ENCODE measurements at regions not wholly inside any gene's neighbourhood (a gene's known extent, or its start where the extent isn't known, plus 50 kb on each side); places are given as distances from the start of the nearest gene placed in this dataset.
A peak's percentile ranks its signal among the peaks of the same experiment; 100 is the strongest.

DNA sequence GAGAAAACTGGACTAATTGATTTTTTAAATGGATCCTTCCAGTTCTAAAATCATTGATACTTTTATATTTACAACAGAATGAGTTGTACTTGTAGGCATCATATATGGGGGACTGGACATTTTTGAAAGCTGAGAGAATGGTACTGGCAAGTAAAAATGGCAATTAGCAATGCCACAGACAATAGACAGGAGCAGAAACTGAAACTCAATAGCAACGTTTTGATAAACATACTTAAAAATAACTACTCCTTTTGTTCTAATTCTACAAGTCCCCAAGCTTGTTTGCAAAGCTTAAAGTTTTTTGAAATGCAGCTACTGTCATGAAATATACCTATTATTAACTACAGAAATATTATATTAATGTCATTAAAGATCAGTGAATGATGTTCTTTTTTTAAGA lies 52.8 kb upstream of the FBXL7 start:
- DNase-seq, result no peak

DNA sequence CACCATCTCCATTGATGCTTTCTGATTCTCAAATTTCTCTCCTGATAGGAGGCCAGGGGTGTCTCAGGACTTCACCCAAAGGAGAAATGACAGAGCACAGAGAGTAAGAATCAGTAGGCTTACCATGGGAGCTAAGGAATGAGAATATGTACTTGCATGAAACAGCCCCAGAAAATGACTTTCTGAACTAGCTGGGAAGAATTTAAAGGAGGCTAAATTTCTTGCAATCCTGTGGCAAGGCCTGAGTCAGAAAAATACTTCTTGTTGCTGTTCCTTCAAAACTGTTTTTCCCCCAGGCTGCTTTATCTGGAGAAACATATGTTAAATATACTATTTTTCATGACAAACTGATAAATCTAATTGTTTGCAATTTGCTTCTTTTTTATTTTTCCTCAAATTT lies 53.4 kb upstream of the FBXL7 start:
- DNase-seq, result peak; percentile 67

DNA sequence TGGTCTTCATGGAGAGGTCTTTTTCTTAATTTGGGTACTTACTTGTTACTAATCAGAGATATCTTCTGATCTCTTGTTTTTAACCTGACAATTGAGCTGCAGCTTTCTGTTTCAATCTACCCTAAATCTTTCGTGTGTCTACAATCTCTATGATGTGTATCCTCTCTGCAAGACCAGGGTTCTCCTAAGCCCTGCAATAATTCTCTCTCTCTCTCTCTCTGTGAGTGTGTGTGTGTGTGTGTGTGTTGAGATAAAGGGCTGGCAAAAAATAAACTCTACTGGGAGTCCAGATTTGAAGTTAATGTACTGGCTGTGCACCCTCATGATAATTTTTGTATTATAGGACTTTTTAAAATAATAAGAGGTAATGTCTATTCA lies 57.8 kb upstream of the FBXL7 start:
- DNase-seq, result no peak

DNA sequence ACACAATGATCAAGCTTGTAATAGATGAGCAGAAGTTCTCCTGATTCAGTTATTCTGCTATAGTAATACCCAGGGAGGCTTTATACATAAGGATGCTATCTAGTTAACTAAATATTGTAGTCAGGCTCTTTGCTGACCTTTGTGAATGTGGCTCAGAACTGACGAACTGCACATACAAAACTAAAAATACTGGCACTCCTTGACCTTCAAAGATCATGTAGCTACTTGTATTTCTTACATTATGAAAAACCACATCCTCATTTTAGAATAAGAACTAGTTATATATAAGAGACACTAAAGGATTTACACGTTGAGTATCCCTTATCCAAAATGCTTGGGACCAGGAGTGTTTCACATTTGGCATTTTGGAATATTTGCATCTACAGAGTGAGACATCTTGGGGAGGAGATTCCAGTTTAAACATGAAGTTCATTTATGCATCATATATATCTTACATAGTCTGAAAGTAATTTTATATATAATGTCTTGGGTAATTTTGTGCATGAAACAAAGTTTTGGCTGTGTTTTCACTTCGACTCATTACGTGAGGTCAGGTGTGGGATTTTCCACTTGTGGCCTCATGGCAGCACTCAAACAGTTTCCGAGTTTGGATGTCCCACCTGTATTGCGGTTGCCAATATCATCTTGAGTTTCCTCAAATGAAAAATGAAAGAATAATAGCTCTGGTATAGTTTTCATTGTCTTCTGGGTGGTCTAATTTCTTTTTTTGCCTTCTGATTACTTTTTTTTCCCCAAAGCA lies 58.4 kb upstream of the FBXL7 start:
- no peak for DNase-seq

DNA sequence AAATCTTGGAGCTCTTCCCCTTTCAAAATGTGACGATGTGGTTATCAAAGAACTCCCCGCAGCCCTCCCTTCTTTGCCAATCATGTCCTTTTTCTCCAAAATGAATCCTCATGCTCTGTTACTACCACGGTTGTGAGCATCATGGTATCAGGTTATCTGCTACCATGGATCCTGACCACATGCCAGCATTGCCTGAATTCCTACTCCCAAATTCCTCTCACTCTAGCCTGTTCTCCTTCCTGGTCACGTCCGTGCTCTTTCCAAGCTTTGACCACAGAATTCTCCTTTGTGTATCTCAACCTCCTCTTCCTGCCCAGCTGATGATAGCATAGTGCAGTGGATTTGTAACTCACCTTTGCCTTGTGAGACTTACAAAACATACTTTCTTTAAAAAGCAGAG lies 59.5 kb upstream of the FBXL7 start:
- DNase-seq, result peak; percentile 98

DNA sequence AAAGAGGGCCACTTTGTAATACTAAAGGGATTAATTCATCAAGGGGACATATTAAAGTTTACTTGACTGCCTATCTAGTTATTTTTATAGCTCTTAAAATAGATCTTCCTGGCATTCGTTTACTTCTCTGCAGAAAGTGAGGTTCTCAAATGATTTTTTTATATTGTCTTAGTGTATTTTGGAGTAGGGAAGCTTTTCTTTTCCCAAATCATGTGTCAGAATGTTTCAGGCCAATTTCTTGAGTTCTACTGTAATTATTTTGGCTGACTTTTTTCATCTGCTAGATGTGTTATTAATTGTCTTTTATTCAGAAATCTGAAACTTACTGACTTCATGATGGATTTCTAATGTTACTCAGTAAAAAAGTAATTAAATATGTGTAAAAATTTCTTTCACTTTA lies 60.2 kb upstream of the FBXL7 start:
- no peak for DNase-seq

DNA sequence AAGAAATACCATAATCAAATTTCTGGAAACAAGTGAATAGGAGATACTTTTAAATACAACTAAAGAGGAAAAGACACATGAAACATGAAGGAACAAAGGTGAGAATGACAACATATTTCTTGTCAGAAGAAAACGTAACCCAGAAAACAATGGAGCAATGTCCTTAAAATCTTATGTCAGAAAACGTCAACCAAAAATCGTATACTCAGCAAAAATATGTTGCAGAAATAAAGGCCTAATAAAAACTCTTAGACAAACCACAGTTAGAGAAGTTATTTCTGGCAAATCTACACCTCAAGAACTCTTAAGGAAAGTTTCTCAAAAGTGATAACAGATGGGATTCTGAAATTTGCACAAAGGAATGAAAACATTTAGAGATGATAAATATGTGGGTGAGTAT lies 66.3 kb upstream of the FBXL7 start:
- DNase-seq, result no peak

DNA sequence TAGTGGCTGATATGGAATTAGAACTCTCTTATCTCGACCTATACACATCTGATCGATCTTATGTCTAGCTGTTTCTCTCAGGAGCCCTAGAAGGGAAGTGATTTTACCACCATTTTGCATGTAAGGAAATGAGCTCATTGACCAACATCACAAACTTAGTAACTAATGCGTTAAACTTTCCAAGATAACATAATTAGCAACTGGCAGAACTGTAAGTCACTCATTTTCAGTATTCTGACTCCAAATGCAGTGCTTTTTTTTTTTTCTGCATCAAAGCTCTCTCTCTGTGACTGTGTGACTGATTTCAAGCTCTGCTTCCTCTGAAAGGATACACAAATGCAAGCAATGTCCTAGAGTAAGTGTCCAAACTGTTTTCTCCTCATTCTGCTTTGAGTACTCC lies 68.1 kb upstream of the FBXL7 start:
- DNase-seq, result no peak

DNA sequence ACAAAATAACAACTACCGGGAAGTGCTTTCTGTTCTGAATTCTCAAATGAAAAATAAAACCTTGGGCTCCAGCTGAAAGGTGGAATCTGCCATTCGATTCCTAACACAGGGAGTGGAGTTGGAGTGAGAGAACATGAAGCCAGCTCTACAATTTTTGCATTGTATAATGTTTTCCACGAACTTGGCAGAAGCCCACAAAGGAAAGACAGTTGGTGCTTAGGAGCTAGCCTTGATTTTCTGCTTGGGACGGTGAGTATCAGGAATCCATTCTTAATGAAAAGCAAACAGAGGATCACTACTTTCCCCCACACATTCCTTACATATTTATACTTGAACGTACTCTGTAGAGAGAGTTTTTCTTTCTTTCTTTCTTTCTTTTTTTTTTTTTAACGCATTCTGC lies 74.2 kb upstream of the FBXL7 start:
- peak; percentile 8 for DNase-seq

DNA sequence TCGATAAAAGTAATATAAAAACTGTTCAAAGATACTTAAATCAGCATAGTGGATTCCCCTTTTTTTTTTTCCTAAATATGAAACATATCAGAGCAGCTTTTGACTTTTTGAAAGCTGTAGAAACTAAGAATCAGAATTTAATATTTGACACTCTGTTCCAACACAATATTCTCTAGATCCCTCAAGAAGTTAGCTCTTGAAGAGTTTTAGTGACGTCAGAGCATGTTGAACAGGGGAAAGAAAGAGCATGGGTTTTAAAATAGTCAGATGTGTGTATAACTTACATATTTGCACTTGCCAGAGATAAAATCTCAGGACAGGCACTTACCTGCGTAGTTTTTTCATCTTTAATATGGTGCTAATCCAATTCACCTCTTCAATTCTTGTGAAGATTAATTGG lies 75.2 kb upstream of the FBXL7 start:
- no peak for DNase-seq

DNA sequence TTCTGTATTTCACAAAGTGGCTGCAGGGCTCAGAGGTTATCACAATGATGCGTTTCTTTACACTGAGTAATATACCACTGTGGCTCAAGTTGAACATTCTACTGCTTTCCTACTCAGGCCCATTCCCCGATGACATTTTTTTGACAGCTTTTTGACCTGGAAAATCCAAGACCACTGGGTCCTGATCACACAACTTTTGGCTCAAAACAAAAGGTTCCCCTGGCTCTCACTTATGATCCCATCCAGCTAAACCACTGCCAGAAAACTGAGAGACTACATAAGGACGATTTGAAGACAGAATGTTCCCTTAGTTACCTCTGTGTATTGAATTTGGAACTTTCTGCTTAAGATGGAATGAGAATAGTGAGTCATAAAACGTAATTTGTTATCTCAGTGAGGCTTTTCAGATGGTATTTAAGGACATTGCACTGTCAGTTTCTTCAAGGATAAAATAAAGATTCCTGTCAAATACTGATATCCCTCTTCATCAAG lies 78.0 kb upstream of the FBXL7 start:
- DNase-seq, result peak; percentile 90

DNA sequence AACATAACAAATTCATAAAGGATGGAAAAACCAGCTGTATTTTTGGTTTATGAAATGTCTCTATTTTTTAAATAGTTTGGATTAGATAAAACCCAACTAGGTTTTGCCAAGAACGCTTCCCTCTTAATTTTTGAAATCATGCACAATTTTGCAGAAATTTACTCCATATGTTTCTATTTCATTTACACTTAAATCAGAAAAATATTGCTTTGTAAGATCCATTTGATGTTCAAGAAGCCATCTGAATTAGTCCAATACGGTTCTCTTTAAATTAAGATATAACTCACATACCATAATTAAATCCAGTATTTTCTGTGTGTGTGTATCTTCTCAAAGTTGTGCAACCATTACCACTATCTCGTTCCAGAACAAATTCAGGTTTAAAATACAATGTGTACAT lies 78.6 kb upstream of the FBXL7 start:
- no peak for DNase-seq

DNA sequence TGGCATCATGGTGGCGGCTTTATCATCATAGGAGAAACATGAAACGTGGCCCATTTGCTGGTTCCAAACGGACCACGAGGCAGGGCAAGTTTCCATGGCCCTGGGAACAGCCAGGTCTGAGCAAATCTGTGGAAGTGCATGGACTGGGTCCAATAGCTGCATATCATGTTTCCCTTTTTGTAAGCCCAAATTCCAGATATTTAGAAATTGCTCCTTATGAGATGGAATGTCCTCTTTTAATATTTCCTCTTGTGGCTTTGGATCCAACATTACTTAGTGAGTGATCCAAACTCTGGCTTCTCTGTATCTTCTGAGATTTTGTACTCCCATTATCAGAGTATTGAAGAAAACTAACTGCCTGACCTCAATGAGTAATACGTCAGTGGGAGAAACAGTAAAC lies 79.8 kb upstream of the FBXL7 start:
- peak; percentile 56 for DNase-seq

DNA sequence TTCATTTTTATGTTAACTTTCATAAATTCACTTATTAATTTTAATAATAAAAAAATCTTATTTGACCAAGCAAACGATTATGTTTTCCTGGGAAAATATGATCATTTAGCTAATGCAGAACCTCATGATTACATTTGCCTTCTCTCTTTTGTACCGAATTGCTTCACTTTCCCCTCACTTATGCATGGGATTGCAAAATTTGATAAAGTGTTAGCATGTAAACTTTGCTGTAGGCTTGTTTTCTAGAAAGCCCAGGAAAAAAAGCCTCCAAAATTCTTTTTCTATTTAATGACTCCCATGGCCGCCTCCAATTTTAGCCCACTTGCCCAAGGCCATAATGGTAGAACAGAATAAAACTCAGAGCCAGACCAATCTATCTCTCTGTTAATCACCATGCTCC lies 82.8 kb upstream of the FBXL7 start:
- DNase-seq, result no peak

DNA sequence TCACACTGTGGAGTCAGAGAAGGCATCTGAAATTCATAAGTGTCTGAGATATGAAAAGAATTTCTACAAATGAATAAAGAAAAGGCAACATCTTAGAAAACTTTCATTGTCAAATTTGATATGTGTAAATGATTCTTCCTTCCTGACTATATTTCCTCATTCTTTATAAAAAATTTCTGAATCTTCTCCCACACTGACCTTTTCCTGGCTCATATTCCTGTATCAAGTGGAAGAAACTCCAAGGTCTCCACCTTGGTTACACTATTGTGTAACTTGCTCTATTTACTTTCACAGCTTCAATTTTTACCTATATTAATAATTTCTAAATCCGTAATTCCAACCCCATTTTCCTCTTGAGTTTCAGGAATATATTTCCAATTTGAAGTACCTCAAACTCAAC lies 93.5 kb upstream of the FBXL7 start:
- peak; percentile 38 for DNase-seq

DNA sequence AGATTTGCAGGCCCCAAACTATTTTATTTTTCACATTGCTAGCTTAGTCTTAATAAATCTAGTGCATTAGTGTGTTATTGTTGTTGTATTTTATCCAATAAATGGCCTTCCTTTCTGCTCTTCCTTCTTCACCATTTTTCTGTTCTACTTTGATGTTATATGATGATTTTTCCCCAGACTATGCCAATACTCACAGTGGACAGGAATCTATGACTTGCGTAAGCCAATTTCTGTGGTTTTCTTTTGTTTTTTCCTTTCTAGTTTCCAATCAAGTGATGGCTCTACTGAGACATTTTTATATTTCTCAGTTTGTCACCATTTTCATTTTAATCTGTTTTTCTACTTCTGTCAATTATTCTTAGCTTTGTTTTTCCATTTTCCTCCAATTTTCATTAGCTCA lies 106.8 kb upstream of the FBXL7 start:
- no peak for DNase-seq

DNA sequence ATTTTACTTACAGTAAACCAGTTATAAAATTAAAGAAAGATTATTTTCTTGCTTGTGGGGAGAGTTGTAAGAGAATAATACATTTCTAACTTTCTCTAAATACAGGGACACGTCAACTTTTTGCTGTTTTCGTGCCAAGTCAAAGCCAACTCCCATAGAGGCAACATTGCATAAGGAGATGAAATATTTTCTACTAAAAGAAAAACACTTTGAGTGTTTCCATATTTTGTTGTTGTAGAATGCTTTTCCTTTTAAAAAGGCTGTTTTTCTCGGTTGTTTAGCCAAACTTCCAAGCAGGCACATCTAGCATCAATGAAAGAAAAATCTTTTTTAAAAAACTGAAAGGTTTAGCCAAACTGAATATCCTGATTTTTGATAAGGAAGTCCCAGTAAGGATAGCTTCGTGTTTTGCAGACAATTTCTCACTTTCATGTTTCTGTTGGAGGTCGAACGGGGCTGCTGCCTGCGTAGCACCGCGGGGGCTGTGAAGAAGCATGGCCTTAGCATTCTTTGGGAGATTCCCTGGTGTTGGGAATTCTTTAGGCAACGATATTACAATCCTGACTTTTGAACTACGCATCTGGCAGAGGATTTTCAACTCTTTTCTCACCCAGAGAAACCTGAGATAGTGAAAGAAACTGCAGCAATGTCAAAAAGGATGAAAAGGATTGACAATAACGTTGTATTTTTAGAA lies 108.1 kb upstream of the FBXL7 start:
- no peak for DNase-seq

DNA sequence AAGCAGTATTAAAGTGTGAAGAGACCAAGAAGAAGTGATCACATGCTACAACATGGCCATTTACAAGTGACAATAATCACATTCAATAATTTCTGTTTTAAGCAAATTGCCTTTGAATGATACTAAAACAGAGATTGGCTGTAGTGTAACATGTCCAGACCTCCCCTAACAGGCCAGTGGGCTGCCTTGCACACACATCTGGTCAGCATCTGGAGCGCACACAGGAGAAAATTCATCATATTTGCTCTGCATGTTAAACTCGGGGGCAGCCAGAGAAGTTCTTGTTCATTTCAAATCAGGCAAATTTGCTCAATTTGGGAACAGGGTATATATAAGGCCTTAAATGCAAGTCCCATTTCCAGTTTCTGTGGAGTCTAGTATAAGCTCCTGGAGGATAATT lies 111.1 kb upstream of the FBXL7 start:
- DNase-seq, result no peak

DNA sequence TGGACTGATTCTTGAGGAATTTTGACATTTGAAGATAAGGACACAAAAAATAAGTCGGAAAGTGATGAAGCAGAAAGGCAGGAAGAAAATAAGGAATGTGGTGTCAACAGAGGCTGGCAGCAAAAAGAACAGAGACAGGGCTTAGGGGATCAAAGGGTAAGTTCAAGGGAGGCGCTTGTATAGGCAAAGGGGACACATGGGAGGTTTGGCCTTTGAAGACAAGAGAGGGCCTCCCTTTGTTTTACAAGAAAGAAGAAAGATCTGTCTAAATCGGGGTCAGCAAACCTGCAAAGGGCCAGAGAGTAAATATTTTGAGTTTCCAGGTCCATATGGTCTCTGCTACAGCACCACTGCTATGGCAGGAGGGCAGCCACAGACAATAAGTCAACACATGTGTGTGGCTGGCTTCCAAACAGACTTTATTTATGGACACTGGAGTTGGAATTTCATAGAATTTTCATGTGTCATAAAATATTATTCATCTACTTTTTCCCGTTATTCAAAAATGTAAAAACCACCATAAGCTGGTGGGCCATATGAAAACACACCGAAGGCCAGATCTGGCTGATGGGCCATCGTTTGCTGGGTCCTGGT lies 112.0 kb upstream of the FBXL7 start:
- DNase-seq, result no peak

DNA sequence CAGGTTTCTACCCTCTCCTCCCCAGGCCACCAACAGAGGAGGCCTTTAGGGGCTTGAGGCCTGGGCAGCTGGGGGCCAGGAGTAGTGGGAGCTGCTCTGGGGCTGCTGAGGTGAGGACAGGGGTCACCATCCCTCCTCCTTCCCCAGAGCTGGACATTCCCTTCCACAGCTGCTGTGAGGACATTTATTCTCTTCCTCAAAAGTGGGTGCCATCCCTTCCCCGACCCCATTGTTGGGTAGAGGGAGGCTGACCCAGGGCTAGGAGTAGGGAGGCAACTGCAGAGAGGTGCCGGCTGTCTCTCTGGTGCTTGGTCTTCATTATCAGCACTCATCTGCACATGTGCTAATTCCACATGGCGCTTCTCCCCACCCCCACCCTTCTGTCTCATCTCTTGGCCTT lies 113.9 kb upstream of the FBXL7 start:
- DNase-seq, result no peak

DNA sequence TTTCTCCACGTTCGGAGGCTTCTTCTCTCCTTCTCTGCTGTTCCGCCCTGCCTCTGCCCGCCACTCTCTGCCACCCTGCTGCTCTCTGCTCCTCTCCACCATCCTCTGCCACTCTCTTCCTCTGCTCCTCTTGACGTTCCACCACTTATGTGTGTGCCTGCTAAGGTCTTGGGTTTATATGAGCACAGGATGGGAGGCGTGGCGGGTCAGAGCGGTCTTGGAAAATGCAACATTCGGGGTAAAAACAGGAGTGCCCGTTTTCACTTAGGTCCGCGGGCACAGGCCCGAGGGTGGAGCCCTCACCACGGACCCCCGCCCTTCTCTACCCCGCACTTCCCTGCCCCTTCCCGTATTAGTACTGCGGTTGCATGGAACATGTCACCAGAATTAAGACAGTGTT lies 114.4 kb upstream of the FBXL7 start:
- DNase-seq, result no peak

DNA sequence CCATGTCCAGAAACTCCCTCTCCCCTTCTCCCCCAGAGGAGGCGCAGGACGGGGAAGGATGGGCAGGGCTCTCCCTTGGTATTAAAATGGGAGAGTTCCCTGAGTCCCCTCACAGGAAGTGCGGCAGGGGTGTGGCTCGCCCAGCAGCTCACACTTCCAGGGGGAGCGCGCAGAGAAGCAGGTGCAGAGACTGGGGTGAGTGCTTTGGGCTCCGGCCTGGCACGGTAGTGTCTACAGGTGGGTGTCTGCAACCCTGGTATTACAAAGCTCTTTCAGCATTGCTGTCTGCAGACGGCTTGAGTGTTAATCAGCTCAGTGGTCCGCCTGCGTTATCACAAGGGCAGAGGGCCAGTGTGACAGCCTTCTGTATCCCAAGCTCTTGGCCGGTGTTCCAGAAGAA lies 114.9 kb upstream of the FBXL7 start:
- DNase-seq, result no peak

DNA sequence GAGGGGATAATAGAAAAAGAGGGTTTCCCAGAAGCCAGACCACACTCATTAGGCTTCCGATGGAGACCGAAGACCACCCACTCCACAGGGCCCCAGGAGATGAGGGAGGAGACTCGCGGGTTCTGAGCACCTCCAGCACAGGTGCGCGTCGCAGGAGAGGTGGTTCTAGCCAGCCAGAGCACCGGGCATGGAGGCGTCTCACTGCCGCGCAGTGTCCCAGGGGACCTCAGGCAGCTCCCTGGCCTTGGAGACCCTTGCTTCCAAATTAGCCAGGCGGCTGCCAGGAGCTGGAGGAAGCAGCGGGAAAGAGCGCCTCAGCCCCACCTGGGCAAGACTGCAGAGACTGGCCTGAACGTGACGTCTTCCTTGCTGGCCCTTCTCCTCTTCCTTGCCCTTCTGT lies 115.4 kb upstream of the FBXL7 start:
- no peak for DNase-seq

DNA sequence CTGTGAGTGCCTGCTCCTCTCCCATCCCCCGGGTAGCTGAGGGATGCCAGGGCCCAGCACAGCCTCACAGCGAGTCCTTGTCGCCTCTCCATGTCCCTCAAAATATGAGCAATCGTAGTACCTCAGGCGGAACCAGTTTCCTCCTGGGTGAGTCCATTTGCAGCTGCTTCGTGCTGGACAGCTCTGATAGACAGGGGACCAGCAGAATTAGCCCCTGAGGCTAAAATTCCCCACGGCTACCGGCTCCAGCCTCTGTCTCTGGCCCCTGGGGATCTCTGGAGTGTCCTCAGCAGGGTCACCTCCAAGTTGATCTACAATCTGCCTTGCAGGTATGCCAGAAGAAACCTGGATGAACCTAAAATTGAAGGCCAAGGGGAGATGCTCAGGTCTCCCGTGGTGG lies 115.8 kb upstream of the FBXL7 start:
- DNase-seq, result no peak

Data from NCI-H226 (cell line).